ENCODE measurements at regions not wholly inside any gene's neighbourhood (a gene's known extent, or its start where the extent isn't known, plus 50 kb on each side); places are given as distances from the start of the nearest gene placed in this dataset.

DNA sequence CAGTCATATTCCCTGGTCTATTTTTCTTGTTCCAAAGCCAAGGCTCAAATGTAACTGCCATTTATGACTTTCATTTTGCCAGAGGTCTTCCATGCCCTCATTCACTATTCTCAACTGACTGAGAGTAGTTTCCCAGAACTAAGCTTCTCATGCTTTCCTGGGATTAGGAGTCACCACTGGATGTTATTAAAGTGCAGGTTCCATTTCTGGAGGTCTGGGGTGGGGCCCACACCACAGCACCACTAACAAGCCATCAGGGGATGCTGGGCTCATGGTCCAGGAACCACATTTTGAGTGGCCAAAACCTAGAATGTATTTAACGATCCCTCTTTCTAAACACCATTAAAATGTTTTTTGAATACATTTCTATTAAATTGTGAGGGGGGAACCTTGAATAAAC lies 677.6 kb downstream of the SEMA5A start:
- TF ChIP-seq, protein P1, sequence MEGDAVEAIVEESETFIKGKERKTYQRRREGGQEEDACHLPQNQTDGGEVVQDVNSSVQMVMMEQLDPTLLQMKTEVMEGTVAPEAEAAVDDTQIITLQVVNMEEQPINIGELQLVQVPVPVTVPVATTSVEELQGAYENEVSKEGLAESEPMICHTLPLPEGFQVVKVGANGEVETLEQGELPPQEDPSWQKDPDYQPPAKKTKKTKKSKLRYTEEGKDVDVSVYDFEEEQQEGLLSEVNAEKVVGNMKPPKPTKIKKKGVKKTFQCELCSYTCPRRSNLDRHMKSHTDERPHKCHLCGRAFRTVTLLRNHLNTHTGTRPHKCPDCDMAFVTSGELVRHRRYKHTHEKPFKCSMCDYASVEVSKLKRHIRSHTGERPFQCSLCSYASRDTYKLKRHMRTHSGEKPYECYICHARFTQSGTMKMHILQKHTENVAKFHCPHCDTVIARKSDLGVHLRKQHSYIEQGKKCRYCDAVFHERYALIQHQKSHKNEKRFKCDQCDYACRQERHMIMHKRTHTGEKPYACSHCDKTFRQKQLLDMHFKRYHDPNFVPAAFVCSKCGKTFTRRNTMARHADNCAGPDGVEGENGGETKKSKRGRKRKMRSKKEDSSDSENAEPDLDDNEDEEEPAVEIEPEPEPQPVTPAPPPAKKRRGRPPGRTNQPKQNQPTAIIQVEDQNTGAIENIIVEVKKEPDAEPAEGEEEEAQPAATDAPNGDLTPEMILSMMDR (conservative IDR thresholded peaks at IDR 0.05 in 1 of 2, IDR thresholded peaks at IDR 0.05 in 1 of 2; ENCODE audit: low read depth in 1 of 2, low read length in 2 of 2) = no peak
- TF ChIP-seq EZH2 (IDR thresholded peaks at IDR 0.05; ENCODE audit: low read length, missing control alignments) = no peak

All from fibroblast of lung (primary cell).